ENCODE measurements at regions not wholly inside any gene's neighbourhood (a gene's known extent, or its start where the extent isn't known, plus 50 kb on each side); places are given as distances from the start of the nearest gene placed in this dataset.
A peak's percentile ranks its signal among the peaks of the same experiment; 100 is the strongest.

- intact Hi-C loops (cut with DNase I): no loop called here
- no peak for DNase-seq
These were observed 557.8 kb downstream of the TECRL start for GRCh38 chr4:63851496-63851895.

- intact Hi-C loops (cut with DNase I): no loop called here
- DNase-seq: no peak
These were observed 568.0 kb downstream of the TECRL start for GRCh38 chr4:63841266-63841665.

- intact Hi-C loops (cut with DNase I): no loop called here
- DNase-seq: no peak
These were observed 577.6 kb downstream of the TECRL start for GRCh38 chr4:63831590-63832155.

- no peak for DNase-seq
- intact Hi-C loops (cut with DNase I): no loop called here
These were observed 591.9 kb downstream of the TECRL start for GRCh38 chr4:63817196-63817865.

- intact Hi-C loops (cut with DNase I): no loop called here
- no peak for DNase-seq
These were observed 594.9 kb downstream of the TECRL start for GRCh38 chr4:63814171-63814964.

GRCh38 chr4:63799166-63799565 is 610.1 kb downstream of the TECRL start:
- no peak for DNase-seq
- intact Hi-C loops (cut with DNase I): no loop called here

- intact Hi-C loops (cut with DNase I): no loop called here
These were observed 613.9 kb downstream of the TECRL start for GRCh38 chr4:63795301-63795700.

GRCh38 chr4:63790377-63790776 is 618.9 kb downstream of the TECRL start:
- intact Hi-C loops (cut with DNase I): no loop called here
- DNase-seq: no peak

More at GRCh38 chr4:63795301-63795700, 613.9 kb downstream of the TECRL start:
- DNase-seq: no peak

GRCh38 chr4:63788271-63788670 is 621.0 kb downstream of the TECRL start:
- intact Hi-C loops (cut with DNase I): no loop called here
- no peak for DNase-seq

GRCh38 chr4:63787326-63787725 is 621.9 kb downstream of the TECRL start:
- no peak for DNase-seq
- intact Hi-C loops (cut with DNase I): no loop called here

GRCh38 chr4:63786171-63786570 is 623.1 kb downstream of the TECRL start:
- intact Hi-C loops (cut with DNase I): no loop called here
- DNase-seq: no peak

GRCh38 chr4:63784822-63785221 is 624.4 kb downstream of the TECRL start:
- intact Hi-C loops (cut with DNase I): no loop called here
- DNase-seq: no peak

- intact Hi-C loops (cut with DNase I): no loop called here
- no peak for DNase-seq
These were observed 631.6 kb downstream of the TECRL start for GRCh38 chr4:63777601-63778000.

GRCh38 chr4:63764400-63764799 is 644.9 kb downstream of the TECRL start:
- no peak for DNase-seq
- intact Hi-C loops (cut with DNase I): no loop called here

- intact Hi-C loops (cut with DNase I): no loop called here
- no peak for DNase-seq
These were observed 651.3 kb downstream of the TECRL start for GRCh38 chr4:63757929-63758328.

GRCh38 chr4:63742882-63743281 is 666.4 kb downstream of the TECRL start:
- intact Hi-C loops (cut with DNase I): no loop called here

GRCh38 chr4:63729519-63729918 is 679.7 kb downstream of the TECRL start:
- DNase-seq: no peak
- intact Hi-C loops (cut with DNase I): no loop called here

More at GRCh38 chr4:63742882-63743281, 666.4 kb downstream of the TECRL start:
- no peak for DNase-seq

- intact Hi-C loops (cut with DNase I): no loop called here
- DNase-seq: no peak
These were observed 680.6 kb downstream of the TECRL start for GRCh38 chr4:63728480-63729177.

- intact Hi-C loops (cut with DNase I): no loop called here
- peak in 1 of 42 donors; percentile 4 for DNase-seq
These were observed 691.9 kb downstream of the TECRL start for GRCh38 chr4:63717384-63717783.

GRCh38 chr4:63708661-63709060 is 700.6 kb downstream of the TECRL start:
- intact Hi-C loops (cut with DNase I): no loop called here
- DNase-seq: no peak
